Lower leg skin (tissue), 3 donors: ENCODE measurements at regions not wholly inside any gene's neighbourhood (a gene's known extent, or its start where the extent isn't known, plus 50 kb on each side); places are given as distances from the start of the nearest gene placed in this dataset.

Experiments used
- CTCF ChIP-seq, 3 donors: fragments of 450-650 bp; IDR thresholded peaks; one replicate each; pipeline ENCODE4 v1.5.1; 2016; ENCODE audit warnings: antibody characterized with exemption in 3 of 3, mild to moderate bottlenecking in 3 of 3, moderate library complexity in 2 of 3
- POLR2A ChIP-seq, 2 donors: fragments of 450-650 bp; IDR thresholded peaks; one replicate each; pipeline ENCODE4 v1.6.1; 2016 to 2017; ENCODE audit warnings: antibody characterized with exemption in 2 of 2, mild to moderate bottlenecking in 1 of 2, moderate library complexity in 1 of 2

DNA sequence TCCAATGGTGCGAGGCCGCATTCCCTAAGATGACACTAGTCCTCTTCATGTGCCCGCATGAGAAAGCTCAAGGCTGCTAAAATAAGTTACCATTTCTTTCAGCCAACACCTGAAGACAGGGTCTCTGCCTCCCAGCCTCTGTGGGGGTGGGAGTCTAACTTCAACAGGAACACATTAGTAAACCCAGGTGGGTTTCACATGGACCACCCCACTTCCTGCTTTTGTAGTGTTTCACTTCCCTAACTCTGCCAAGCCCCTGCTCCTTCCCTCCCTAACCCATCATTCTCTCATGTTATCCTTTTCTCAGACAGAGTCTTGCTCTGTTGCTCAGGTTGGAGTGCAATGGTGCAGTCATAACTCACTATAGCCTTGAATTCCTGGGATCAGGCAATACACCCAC is 783.6 kb downstream of the UQCRFS1 start:
- TF ChIP-seq CTCF (IDR thresholded peaks at IDR 0.05), result no peak
- TF ChIP-seq POLR2A (IDR thresholded peaks at IDR 0.05), result no peak
